ENCODE measurements at regions not wholly inside any gene's neighbourhood (a gene's known extent, or its start where the extent isn't known, plus 50 kb on each side); places are given as distances from the start of the nearest gene placed in this dataset.

DNA sequence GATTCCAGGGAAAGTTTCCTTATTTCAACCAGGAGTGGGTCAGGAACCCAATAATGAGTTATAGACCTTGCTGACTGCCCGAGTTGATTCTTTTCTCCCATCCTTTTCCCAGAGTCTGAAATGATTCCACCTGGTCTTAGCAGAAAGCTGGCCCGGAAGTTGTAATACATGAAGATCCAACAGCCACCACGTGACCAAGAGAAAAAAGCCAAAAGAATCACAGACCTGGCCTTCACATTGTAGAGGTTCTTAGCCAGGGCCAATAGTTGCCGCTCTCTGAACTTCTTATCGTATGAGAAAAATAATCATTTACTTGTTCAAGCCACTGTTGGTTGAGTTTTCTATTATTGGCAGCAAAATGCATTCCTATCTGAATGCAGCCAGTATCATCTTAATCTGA lies 161.2 kb upstream of the HMGA2 start:
- TF ChIP-seq, protein P1, sequence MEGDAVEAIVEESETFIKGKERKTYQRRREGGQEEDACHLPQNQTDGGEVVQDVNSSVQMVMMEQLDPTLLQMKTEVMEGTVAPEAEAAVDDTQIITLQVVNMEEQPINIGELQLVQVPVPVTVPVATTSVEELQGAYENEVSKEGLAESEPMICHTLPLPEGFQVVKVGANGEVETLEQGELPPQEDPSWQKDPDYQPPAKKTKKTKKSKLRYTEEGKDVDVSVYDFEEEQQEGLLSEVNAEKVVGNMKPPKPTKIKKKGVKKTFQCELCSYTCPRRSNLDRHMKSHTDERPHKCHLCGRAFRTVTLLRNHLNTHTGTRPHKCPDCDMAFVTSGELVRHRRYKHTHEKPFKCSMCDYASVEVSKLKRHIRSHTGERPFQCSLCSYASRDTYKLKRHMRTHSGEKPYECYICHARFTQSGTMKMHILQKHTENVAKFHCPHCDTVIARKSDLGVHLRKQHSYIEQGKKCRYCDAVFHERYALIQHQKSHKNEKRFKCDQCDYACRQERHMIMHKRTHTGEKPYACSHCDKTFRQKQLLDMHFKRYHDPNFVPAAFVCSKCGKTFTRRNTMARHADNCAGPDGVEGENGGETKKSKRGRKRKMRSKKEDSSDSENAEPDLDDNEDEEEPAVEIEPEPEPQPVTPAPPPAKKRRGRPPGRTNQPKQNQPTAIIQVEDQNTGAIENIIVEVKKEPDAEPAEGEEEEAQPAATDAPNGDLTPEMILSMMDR (IDR thresholded peaks at IDR 0.05) = no peak
- no peak for TF ChIP-seq POLR2AphosphoS5 (IDR thresholded peaks at IDR 0.05)
- TF ChIP-seq POLR2A (IDR thresholded peaks at IDR 0.05) = no peak

All from transverse colon (tissue), 4 donors.